HUES6 (cell line): ENCODE measurements at regions not wholly inside any gene's neighbourhood (a gene's known extent, or its start where the extent isn't known, plus 50 kb on each side); places are given as distances from the start of the nearest gene placed in this dataset.

Experiments used
- H3K27ac ChIP-seq: 2 replicates; pipeline ENCODE4 v1.7.0; 2013; ENCODE audit warnings: low read depth, mild to moderate bottlenecking, low read length, inconsistent platforms
- H3K27me3 ChIP-seq: 2 replicates; pipeline ENCODE4 v1.6.1; 2013; ENCODE audit warnings: low read length; ENCODE audit not compliant: control insufficient read depth, insufficient read depth
- H3K36me3 ChIP-seq: 2 replicates; pipeline ENCODE4 v1.6.1; 2013; ENCODE audit warnings: low read length; ENCODE audit not compliant: control insufficient read depth, insufficient read depth
- H3K4me1 ChIP-seq: 2 replicates; pipeline ENCODE4 v1.6.1; 2013; ENCODE audit warnings: low read length; ENCODE audit not compliant: control insufficient read depth, insufficient read depth
- H3K4me3 ChIP-seq: 2 replicates; pipeline ENCODE4 v1.5.1; 2013; ENCODE audit warnings: low read depth, low read length
- H3K9ac ChIP-seq: one replicate; pipeline ENCODE4 v1.6.1; 2013; ENCODE audit warnings: mild to moderate bottlenecking, low read length
- H3K9me3 ChIP-seq: 2 replicates; pipeline ENCODE4 v1.6.1; 2013; ENCODE audit warnings: low read depth, low read length; ENCODE audit not compliant: control insufficient read depth, insufficient read depth

DNA sequence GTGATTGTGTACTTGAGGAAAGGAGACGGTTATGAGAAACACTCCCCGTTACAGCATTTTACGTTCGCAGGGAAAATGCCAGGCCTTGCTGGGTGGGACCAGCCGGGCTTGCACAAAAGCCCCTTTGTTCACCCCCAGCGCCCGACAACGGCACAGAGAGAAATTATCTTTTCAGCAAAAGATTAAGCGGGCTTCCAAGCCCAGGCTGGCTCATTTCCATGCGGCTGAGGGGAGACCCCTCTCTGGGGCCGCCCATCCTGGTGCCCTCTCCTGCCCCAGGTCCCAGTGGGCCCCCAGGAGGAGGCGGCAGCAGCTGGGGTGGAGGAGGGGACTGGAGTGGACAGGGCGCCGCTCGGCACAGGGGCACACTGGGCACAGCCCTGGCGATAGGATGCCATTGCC is 50.8 kb upstream of the NOTCH1 start:
- no peak overlapping the region for H3K9ac ChIP-seq
- no peaks in the 10 kb centered on the region for H3K27me3 ChIP-seq
- peaks cover 18% of the 10 kb centered on the region for H3K4me1 ChIP-seq
- no peak overlapping the region for H3K4me3 ChIP-seq
- H3K27ac ChIP-seq, result no peak overlapping the region
- H3K9me3 ChIP-seq, result peaks cover 3% of the 10 kb centered on the region; the same call in 1 of the 2 replicates
- H3K36me3 ChIP-seq, result no peaks in the 10 kb centered on the region

GRCh38 chr9:136596217-136596616 is 50.4 kb upstream of the NOTCH1 start:
- peaks cover 3% of the 10 kb centered on the region; the same call in 1 of the 2 replicates for H3K9me3 ChIP-seq
- no peak overlapping the region for H3K9ac ChIP-seq
- no peak overlapping the region for H3K27ac ChIP-seq
- H3K4me1 ChIP-seq, result peaks cover 18% of the 10 kb centered on the region
- H3K4me3 ChIP-seq, result no peak overlapping the region
- H3K27me3 ChIP-seq, result no peaks in the 10 kb centered on the region
- H3K36me3 ChIP-seq, result no peaks in the 10 kb centered on the region

DNA sequence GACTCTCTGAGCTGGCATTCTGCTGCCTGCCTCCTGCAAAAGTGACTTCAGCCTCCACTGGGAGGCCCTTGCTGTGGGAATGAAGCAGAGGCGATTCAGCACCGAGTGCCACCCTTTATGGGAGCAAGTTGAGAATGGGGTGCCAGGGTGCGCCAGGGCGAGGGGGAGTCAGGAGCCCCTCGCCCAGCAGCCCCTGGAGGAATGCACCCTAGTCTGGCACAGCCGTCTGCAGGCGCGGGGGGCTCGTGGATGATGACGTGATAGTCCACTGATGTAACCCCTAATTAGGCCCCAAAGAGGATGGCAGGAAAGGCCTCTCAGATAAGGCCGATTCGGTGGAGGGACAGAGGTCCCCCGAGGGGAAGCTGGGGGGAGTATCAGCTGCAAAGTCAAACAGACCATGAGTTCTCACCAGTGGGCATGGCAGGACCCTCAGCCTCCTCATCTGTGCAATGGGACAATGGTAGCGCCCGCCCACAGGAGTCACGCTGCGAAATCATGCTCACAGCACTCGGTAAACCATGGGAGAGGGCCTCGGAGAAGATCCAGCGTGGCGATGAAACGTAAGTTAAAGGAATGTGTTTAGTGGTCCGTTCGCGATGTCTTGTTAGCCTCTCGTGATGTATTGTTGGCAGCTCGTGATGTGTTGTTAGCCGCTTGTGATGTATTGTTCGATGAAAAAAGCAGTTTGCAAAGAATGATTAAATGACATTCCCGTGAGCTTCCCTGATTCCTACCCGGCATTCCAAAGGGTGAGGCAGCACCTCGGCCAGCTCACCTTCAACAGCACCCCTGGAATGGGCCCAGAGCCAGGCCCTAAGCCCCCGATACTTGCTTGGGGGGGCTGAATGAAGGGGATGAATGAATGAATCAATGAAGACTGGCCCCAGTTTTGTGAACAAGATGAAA is 49.7 kb upstream of the NOTCH1 start:
- Histone ChIP-seq H3K27ac (no peak overlapping the region), H3K4me1 (peaks cover 17% of the 10 kb centered on the region), H3K36me3 (no peaks in the 10 kb centered on the region), H3K27me3 (no peaks in the 10 kb centered on the region), H3K9ac (no peak overlapping the region), H3K4me3 (no peak overlapping the region), H3K9me3 (peaks cover 3% of the 10 kb centered on the region; the same call in 1 of the 2 replicates)
